ENCODE measurements at regions not wholly inside any gene's neighbourhood (a gene's known extent, or its start where the extent isn't known, plus 50 kb on each side); places are given as distances from the start of the nearest gene placed in this dataset.

DNA sequence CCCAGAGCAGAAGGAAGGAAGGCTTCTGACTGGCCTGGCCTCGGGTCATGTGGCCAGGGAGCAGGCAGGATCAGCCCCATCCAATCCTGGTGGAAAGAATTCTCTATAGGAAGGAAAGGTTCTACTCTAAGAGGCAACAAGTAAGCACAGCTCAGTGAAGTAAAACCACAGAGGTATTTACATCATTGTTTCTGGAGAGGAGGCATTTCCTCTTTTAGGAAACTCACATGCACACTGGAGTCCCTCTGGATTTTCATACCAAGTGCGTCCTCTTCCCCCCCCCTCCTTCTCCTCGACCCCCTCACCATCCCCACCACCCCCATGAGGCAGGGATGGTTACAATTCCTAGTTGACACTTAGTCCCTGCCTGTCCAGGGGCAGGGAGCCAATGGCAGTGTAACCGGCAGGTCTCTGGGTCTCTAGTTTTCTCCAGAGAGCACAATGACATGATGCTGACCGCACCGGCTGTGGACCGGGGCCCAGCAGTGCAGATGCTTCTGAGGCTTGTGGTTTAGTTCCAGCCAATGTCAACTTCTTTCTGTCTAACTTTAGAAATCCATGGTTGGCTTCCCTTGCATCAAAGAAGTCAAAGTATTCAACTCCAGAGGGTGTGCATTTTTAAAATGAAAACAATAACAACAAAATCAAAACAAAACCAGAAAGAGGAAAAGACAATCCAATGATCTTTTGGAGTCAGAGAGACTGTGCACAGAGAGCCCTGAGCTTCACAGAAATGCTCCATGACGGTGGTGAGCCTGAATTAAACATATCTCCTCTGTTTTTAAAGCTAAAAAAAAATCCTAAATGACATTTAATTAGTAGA is 230.3 kb upstream of the TLE3 start:
- no peak for TF ChIP-seq HNRNPK (IDR thresholded peaks at IDR 0.05; ENCODE audit: low read depth, low read length, poor library complexity, severe bottlenecking)
- no peak for TF ChIP-seq POLR2A (conservative IDR thresholded peaks at IDR 0.05)
- TF ChIP-seq BACH1 (tag; IDR thresholded peaks at IDR 0.05) = no peak
- TF ChIP-seq, protein P1, sequence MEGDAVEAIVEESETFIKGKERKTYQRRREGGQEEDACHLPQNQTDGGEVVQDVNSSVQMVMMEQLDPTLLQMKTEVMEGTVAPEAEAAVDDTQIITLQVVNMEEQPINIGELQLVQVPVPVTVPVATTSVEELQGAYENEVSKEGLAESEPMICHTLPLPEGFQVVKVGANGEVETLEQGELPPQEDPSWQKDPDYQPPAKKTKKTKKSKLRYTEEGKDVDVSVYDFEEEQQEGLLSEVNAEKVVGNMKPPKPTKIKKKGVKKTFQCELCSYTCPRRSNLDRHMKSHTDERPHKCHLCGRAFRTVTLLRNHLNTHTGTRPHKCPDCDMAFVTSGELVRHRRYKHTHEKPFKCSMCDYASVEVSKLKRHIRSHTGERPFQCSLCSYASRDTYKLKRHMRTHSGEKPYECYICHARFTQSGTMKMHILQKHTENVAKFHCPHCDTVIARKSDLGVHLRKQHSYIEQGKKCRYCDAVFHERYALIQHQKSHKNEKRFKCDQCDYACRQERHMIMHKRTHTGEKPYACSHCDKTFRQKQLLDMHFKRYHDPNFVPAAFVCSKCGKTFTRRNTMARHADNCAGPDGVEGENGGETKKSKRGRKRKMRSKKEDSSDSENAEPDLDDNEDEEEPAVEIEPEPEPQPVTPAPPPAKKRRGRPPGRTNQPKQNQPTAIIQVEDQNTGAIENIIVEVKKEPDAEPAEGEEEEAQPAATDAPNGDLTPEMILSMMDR (IDR thresholded peaks at IDR 0.05 in 2 of 3, conservative IDR thresholded peaks at IDR 0.05 in 1 of 3; ENCODE audit: insufficient read depth in 2 of 3, low read depth in 1 of 3, low read length in 3 of 3) = no peak
- TF ChIP-seq, protein P2, sequence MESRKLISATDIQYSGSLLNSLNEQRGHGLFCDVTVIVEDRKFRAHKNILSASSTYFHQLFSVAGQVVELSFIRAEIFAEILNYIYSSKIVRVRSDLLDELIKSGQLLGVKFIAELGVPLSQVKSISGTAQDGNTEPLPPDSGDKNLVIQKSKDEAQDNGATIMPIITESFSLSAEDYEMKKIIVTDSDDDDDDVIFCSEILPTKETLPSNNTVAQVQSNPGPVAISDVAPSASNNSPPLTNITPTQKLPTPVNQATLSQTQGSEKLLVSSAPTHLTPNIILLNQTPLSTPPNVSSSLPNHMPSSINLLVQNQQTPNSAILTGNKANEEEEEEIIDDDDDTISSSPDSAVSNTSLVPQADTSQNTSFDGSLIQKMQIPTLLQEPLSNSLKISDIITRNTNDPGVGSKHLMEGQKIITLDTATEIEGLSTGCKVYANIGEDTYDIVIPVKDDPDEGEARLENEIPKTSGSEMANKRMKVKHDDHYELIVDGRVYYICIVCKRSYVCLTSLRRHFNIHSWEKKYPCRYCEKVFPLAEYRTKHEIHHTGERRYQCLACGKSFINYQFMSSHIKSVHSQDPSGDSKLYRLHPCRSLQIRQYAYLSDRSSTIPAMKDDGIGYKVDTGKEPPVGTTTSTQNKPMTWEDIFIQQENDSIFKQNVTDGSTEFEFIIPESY (CRISPR knock-in tag; IDR thresholded peaks at IDR 0.05) = no peak
- TF ChIP-seq ZC3H4 (CRISPR knock-in tag; IDR thresholded peaks at IDR 0.05; ENCODE audit: borderline replicate concordance) = no peak
